ENCODE measurements at regions not wholly inside any gene's neighbourhood (a gene's known extent, or its start where the extent isn't known, plus 50 kb on each side); places are given as distances from the start of the nearest gene placed in this dataset.

DNA sequence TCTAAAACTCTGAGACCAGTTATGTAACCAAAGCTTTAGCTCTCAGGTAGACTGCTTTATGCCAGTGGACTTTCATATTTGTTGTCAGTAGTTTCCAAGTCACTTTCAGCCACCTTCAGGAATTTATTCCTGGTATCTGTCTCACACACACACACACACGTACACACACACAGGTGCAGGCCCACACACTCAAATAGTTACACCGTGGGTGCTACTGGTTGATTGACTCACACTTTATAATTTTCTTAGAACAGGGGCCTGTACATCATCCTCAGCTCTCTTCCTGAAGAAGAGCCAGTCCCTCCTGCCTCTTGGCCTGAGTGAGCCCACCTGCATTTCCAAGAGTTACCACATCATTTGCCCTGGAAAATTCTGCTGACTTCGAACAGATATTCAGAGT, 555.2 kb downstream of the SOX6 start:
- TF ChIP-seq POLR2A (IDR thresholded peaks at IDR 0.05), result no peak
- TF ChIP-seq, protein P1, sequence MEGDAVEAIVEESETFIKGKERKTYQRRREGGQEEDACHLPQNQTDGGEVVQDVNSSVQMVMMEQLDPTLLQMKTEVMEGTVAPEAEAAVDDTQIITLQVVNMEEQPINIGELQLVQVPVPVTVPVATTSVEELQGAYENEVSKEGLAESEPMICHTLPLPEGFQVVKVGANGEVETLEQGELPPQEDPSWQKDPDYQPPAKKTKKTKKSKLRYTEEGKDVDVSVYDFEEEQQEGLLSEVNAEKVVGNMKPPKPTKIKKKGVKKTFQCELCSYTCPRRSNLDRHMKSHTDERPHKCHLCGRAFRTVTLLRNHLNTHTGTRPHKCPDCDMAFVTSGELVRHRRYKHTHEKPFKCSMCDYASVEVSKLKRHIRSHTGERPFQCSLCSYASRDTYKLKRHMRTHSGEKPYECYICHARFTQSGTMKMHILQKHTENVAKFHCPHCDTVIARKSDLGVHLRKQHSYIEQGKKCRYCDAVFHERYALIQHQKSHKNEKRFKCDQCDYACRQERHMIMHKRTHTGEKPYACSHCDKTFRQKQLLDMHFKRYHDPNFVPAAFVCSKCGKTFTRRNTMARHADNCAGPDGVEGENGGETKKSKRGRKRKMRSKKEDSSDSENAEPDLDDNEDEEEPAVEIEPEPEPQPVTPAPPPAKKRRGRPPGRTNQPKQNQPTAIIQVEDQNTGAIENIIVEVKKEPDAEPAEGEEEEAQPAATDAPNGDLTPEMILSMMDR (IDR thresholded peaks at IDR 0.05), result no peak
